GM12873 (cell line): ENCODE measurements at regions not wholly inside any gene's neighbourhood (a gene's known extent, or its start where the extent isn't known, plus 50 kb on each side); places are given as distances from the start of the nearest gene placed in this dataset.

Experiments used
- CTCF ChIP-seq: IDR thresholded peaks from 2 replicates; pipeline ENCODE4 v1.5.1; 2012; ENCODE audit warnings: low read depth, mild to moderate bottlenecking, moderate library complexity, low read length, control low read depth; ENCODE audit not compliant: insufficient read depth; ENCODE audit errors: missing control alignments

- TF ChIP-seq CTCF, result no peak
Observed at GRCh38 chr11:29682856-29683255, 334.0 kb downstream of the KCNA4 start.

- TF ChIP-seq CTCF, result no peak
Observed at GRCh38 chr11:29679996-29680395, 336.8 kb downstream of the KCNA4 start.

GRCh38 chr11:29676993-29677392, 339.8 kb downstream of the KCNA4 start:
- TF ChIP-seq CTCF, result no peak

GRCh38 chr11:29669310-29669709, 347.5 kb downstream of the KCNA4 start:
- no peak for TF ChIP-seq CTCF

- TF ChIP-seq CTCF, result no peak
Observed at GRCh38 chr11:29657709-29658108, 359.1 kb downstream of the KCNA4 start.

- no peak for TF ChIP-seq CTCF
Observed at GRCh38 chr11:29656597-29656996, 360.2 kb downstream of the KCNA4 start.

- TF ChIP-seq CTCF, result no peak
Observed at GRCh38 chr11:29645373-29645772, 371.5 kb downstream of the KCNA4 start.
